WTC11 (cell line): ENCODE measurements at regions not wholly inside any gene's neighbourhood (a gene's known extent, or its start where the extent isn't known, plus 50 kb on each side); places are given as distances from the start of the nearest gene placed in this dataset.

ENCODE experiments used
- ATAC-seq: fragments of 200-7000 bp; cut with Tn5 transposase; 2 replicates; pipeline ENCODE4 v1.10.0; 2021; ENCODE audit warnings: mild to moderate bottlenecking, moderate library complexity
- CTCF ChIA-PET: fragments of 300-600 bp; sonication (Branson Sonifier 250); formaldehyde crosslinking; loops from one replicate; lab custom pipeline; 2021; ENCODE audit warnings: antibody characterized with exemption; lab: Charles Lee
- POLR2A ChIA-PET: fragments of 350-600 bp; sonication (Branson Sonifier 250); formaldehyde crosslinking; loops from one replicate; lab custom pipeline; 2021; ENCODE audit warnings: antibody characterized with exemption; lab: Charles Lee
- DNase-seq: peaks from one replicate; pipeline ENCODE4 v3.0.0; 2021; ENCODE audit warnings: low spot score
- H3K27ac Mint-ChIP-seq: 2 replicates; pipeline ENCODE4 v1.8.0; 2021; ENCODE audit warnings: mixed read lengths
- H3K27me3 Mint-ChIP-seq: 2 replicates; pipeline ENCODE4 v1.8.0; 2021; ENCODE audit warnings: low read depth, mild to moderate bottlenecking, moderate library complexity, mixed read lengths
- H3K36me3 Mint-ChIP-seq: 2 replicates; pipeline ENCODE4 v1.8.0; 2021; ENCODE audit warnings: mixed read lengths
- H3K4me1 Mint-ChIP-seq: 2 replicates; pipeline ENCODE4 v1.8.0; 2022; ENCODE audit warnings: mixed read lengths
- H3K4me3 Mint-ChIP-seq: 2 replicates; pipeline ENCODE4 v1.8.0; 2021; ENCODE audit warnings: mild to moderate bottlenecking, moderate library complexity, mixed read lengths
- H3K9me3 Mint-ChIP-seq: 2 replicates; pipeline ENCODE4 v1.8.0; 2021; ENCODE audit warnings: mixed read lengths
- ESRRA ChIP-seq: sonication (generic); formaldehyde crosslinking; IDR thresholded peaks from 2 replicates; pipeline ENCODE4 v1.8.1; 2022; ENCODE audit warnings: mild to moderate bottlenecking, missing genetic modification reagents, borderline replicate concordance
- FOXK1 ChIP-seq: sonication (generic); formaldehyde crosslinking; IDR thresholded peaks from 2 replicates; pipeline ENCODE4 v1.8.0; 2022; ENCODE audit warnings: mild to moderate bottlenecking, moderate library complexity, missing genetic modification reagents
- HMGA2 ChIP-seq: fragments of 250-450 bp; sonication (Bioruptor Pico); IDR thresholded peaks from 2 replicates; pipeline ENCODE4 v1.4.0; 2021; ENCODE audit warnings: mild to moderate bottlenecking, moderate library complexity
- IRF2 ChIP-seq: sonication (generic); formaldehyde crosslinking; IDR thresholded peaks from 2 replicates; pipeline ENCODE4 v1.8.0; 2022; ENCODE audit warnings: low read depth, missing genetic modification reagents, borderline replicate concordance
- JAZF1 ChIP-seq: fragments of 250-450 bp; sonication (Bioruptor Pico); IDR thresholded peaks from 2 replicates; pipeline ENCODE4 v1.9.0; 2021; ENCODE audit warnings: moderate library complexity, mild to moderate bottlenecking, inconsistent platforms
- KAT7 ChIP-seq: sonication (generic); formaldehyde crosslinking; IDR thresholded peaks from 2 replicates; pipeline ENCODE4 v1.8.1; 2023; ENCODE audit warnings: missing genetic modification reagents, mild to moderate bottlenecking, borderline replicate concordance
- OVOL2 ChIP-seq: fragments of 250-450 bp; sonication (Bioruptor Pico); IDR thresholded peaks from 2 replicates; pipeline ENCODE4 v1.9.0; 2021; ENCODE audit warnings: mild to moderate bottlenecking, borderline replicate concordance
- RELA ChIP-seq: sonication (generic); formaldehyde crosslinking; IDR thresholded peaks from 2 replicates; pipeline ENCODE4 v1.8.1; 2022; ENCODE audit warnings: missing genetic modification reagents, mild to moderate bottlenecking, borderline replicate concordance
- SP1 ChIP-seq: sonication (generic); formaldehyde crosslinking; conservative IDR thresholded peaks from 2 replicates; pipeline ENCODE4 v1.8.1; 2022; ENCODE audit warnings: missing genetic modification reagents
- TP53 ChIP-seq: sonication (generic); formaldehyde crosslinking; IDR thresholded peaks from 2 replicates; pipeline ENCODE4 v1.8.1; 2023; ENCODE audit warnings: mild to moderate bottlenecking, missing genetic modification reagents
- ZBTB21 ChIP-seq: sonication (generic); formaldehyde crosslinking; IDR thresholded peaks from 2 replicates; pipeline ENCODE4 v1.8.1; 2023; ENCODE audit warnings: mild to moderate bottlenecking, missing genetic modification reagents, borderline replicate concordance
- ZNF219 ChIP-seq: sonication (generic); formaldehyde crosslinking; IDR thresholded peaks from 2 replicates; pipeline ENCODE4 v1.8.0; 2023; ENCODE audit warnings: missing genetic modification reagents, mild to moderate bottlenecking, borderline replicate concordance
- ZNF232 ChIP-seq: sonication (generic); formaldehyde crosslinking; IDR thresholded peaks from 2 replicates; pipeline ENCODE4 v1.8.0; 2022; ENCODE audit warnings: mild to moderate bottlenecking, missing genetic modification reagents
- ZNF416 ChIP-seq: fragments of 250-450 bp; sonication (Bioruptor Pico); IDR thresholded peaks from 2 replicates; pipeline ENCODE4 v1.9.0; 2021; ENCODE audit warnings: mild to moderate bottlenecking, inconsistent platforms
- TF ChIP-seq, protein P1 (sequence below): sonication (generic); formaldehyde crosslinking; IDR thresholded peaks from 2 replicates; pipeline ENCODE4 v1.8.1; 2022; ENCODE audit warnings: low read depth, missing genetic modification reagents, borderline replicate concordance
- TF ChIP-seq, protein P2 (sequence below): fragments of 200-600 bp; IDR thresholded peaks from 2 replicates; pipeline ENCODE4 v1.8.0; 2022; ENCODE audit warnings: antibody characterized with exemption
- TF ChIP-seq, protein P3 (sequence below): sonication (generic); formaldehyde crosslinking; IDR thresholded peaks from 2 replicates; pipeline ENCODE4 v1.8.0; 2022; ENCODE audit warnings: mild to moderate bottlenecking, missing genetic modification reagents
- TF ChIP-seq, protein P4 (sequence below): sonication (generic); formaldehyde crosslinking; IDR thresholded peaks from 2 replicates; pipeline ENCODE4 v1.8.1; 2022; ENCODE audit warnings: missing genetic modification reagents, borderline replicate concordance
- TF ChIP-seq, protein P5 (sequence below): sonication (generic); formaldehyde crosslinking; conservative IDR thresholded peaks from 2 replicates; pipeline ENCODE4 v1.8.1; 2022; ENCODE audit warnings: mild to moderate bottlenecking, missing genetic modification reagents
- TF ChIP-seq, protein P6 (sequence below): sonication (generic); formaldehyde crosslinking; IDR thresholded peaks from 2 replicates; pipeline ENCODE4 v1.8.1; 2023; ENCODE audit warnings: mild to moderate bottlenecking, missing genetic modification reagents, moderate library complexity
- TF ChIP-seq, protein P7 (sequence below): sonication (generic); formaldehyde crosslinking; IDR thresholded peaks from 2 replicates; pipeline ENCODE4 v1.8.0; 2022; ENCODE audit warnings: missing genetic modification reagents

DNA sequence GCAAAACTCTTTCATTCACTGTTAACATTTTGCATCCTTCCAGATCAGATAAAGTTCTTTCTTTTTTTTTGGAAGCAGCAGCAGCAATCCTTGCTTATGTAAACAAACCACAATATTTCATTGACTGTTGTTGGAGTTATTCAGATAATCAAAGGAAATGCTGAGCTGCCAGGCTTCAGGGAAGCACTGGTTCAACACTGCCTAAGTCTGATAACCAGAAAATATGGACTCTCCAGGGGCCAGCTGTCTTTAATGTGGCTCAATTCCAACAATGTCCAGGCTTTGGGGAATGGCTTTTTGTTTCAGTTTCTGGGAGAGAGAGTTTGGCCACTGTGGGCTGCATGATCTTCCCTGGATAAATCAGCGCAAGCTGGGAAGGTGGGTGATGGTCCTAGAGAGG, 354.3 kb downstream of the AKAIN1 start:
- no peak overlapping the region for H3K4me3 Mint-ChIP-seq
- H3K27ac Mint-ChIP-seq = no peak overlapping the region
- POLR2A ChIA-PET = no interaction called here
- H3K9me3 Mint-ChIP-seq = peaks cover 18% of the 10 kb centered on the region
- no peak for TF ChIP-seq ZBTB21 (CRISPR knock-in tag)
- TF ChIP-seq, all 79 proteins: peak for 0
- H3K4me1 Mint-ChIP-seq = peaks cover 21% of the 10 kb centered on the region
- ATAC-seq (no peak), DNase-seq (no peak)
- H3K36me3 Mint-ChIP-seq = no peaks in the 10 kb centered on the region
- H3K27me3 Mint-ChIP-seq = no peaks in the 10 kb centered on the region
- CTCF ChIA-PET = interaction anchor here (1.2 kb wide), 1 partner anchor 12 kb away, joined by 3 read pairs; no protein-coding TSS in a partner anchor

DNA sequence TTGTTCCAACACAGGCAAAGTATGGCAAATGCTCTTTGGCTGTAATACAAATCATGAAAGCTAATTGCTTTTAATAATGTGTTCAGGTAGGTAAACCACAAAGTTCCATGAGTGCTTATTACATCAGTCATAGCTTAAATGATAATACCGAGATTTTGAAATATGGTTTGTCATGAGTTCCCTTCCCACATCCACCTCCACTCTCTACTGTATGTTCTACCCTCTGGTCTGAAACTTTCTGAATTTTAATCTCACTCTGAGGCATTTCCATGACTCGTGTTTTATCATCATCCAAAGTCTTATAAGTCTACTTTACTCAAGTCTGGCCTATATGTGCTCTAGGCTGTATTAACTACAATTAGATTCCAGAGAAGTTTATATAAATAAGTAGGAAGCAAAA, 354.8 kb downstream of the AKAIN1 start:
- H3K9me3 Mint-ChIP-seq = peaks cover 16% of the 10 kb centered on the region
- peaks cover 21% of the 10 kb centered on the region for H3K4me1 Mint-ChIP-seq
- H3K4me3 Mint-ChIP-seq = no peak overlapping the region
- CTCF ChIA-PET = no interaction called here
- TF ChIP-seq, protein P1, sequence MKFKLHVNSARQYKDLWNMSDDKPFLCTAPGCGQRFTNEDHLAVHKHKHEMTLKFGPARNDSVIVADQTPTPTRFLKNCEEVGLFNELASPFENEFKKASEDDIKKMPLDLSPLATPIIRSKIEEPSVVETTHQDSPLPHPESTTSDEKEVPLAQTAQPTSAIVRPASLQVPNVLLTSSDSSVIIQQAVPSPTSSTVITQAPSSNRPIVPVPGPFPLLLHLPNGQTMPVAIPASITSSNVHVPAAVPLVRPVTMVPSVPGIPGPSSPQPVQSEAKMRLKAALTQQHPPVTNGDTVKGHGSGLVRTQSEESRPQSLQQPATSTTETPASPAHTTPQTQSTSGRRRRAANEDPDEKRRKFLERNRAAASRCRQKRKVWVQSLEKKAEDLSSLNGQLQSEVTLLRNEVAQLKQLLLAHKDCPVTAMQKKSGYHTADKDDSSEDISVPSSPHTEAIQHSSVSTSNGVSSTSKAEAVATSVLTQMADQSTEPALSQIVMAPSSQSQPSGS (CRISPR knock-in tag) = no peak
- no peak overlapping the region for H3K27ac Mint-ChIP-seq
- no peaks in the 10 kb centered on the region for H3K36me3 Mint-ChIP-seq
- POLR2A ChIA-PET = no interaction called here
- DNase-seq (no peak), ATAC-seq (no peak)
- H3K27me3 Mint-ChIP-seq = no peaks in the 10 kb centered on the region

DNA sequence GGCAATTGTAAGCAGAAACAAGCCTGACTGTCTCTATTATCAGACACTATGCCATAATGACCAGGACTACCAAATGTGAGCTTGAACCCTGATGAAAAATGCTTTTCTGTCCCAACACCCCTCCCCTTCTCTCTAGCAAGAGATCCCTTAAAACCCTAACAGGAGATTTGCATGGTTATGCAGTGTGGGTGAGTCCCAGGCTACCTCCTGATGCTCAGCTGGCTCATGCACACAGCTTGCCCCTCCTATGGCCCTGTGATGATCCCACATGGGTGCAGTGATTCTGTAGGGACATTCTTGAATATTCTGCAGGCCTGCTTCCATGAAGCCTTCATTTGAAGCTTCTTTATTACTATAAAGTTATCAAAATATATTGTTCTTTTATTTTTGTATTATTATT, 357.4 kb downstream of the AKAIN1 start:
- Mint-ChIP-seq H3K27me3 (no peaks in the 10 kb centered on the region), H3K4me3 (no peak overlapping the region)

DNA sequence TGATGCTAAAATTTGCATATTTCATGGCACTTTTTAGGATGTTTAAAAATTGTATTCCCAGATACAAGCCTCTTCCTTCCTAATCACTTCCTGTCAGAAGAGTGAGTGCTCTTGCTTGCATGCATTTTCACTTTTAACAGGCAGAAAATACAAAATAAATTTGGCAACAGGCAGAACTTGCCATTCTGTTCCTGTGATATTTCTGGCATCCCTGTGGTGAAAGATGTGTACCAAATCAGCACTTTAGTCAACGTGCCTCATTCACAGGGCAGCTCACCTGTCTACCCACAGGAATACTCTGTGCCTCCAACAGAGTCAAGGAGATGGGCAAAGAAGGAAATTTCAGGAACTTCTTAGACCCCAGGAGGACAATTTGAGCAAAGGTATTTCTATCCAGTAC, 360.9 kb downstream of the AKAIN1 start:
- DNase-seq (no peak), ATAC-seq (no peak)
- no peaks in the 10 kb centered on the region for H3K27me3 Mint-ChIP-seq
- H3K4me3 Mint-ChIP-seq = no peak overlapping the region
- CTCF ChIA-PET = no interaction called here
- H3K4me1 Mint-ChIP-seq = peaks cover 10% of the 10 kb centered on the region
- H3K27ac Mint-ChIP-seq = no peak overlapping the region
- H3K36me3 Mint-ChIP-seq = no peaks in the 10 kb centered on the region
- POLR2A ChIA-PET = no interaction called here
- H3K9me3 Mint-ChIP-seq = peaks cover 4% of the 10 kb centered on the region; the same call in 1 of the 2 replicates
- no peak for TF ChIP-seq TP53 (CRISPR knock-in tag)
- TF ChIP-seq, protein P2, sequence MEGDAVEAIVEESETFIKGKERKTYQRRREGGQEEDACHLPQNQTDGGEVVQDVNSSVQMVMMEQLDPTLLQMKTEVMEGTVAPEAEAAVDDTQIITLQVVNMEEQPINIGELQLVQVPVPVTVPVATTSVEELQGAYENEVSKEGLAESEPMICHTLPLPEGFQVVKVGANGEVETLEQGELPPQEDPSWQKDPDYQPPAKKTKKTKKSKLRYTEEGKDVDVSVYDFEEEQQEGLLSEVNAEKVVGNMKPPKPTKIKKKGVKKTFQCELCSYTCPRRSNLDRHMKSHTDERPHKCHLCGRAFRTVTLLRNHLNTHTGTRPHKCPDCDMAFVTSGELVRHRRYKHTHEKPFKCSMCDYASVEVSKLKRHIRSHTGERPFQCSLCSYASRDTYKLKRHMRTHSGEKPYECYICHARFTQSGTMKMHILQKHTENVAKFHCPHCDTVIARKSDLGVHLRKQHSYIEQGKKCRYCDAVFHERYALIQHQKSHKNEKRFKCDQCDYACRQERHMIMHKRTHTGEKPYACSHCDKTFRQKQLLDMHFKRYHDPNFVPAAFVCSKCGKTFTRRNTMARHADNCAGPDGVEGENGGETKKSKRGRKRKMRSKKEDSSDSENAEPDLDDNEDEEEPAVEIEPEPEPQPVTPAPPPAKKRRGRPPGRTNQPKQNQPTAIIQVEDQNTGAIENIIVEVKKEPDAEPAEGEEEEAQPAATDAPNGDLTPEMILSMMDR = no peak
- TF ChIP-seq ZNF416 = no peak
- TF ChIP-seq IRF2 (CRISPR knock-in tag) = no peak
- no peak for TF ChIP-seq OVOL2
- TF ChIP-seq, protein P3, sequence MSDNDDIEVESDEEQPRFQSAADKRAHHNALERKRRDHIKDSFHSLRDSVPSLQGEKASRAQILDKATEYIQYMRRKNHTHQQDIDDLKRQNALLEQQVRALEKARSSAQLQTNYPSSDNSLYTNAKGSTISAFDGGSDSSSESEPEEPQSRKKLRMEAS = no peak
- TF ChIP-seq JAZF1 (CRISPR knock-in tag) = no peak
- TF ChIP-seq ZNF232 (CRISPR knock-in tag) = no peak
- TF ChIP-seq ZNF219 = no peak
- no peak for TF ChIP-seq SP1 (CRISPR knock-in tag)
- no peak for TF ChIP-seq RELA (CRISPR knock-in tag)
- TF ChIP-seq, protein P4, sequence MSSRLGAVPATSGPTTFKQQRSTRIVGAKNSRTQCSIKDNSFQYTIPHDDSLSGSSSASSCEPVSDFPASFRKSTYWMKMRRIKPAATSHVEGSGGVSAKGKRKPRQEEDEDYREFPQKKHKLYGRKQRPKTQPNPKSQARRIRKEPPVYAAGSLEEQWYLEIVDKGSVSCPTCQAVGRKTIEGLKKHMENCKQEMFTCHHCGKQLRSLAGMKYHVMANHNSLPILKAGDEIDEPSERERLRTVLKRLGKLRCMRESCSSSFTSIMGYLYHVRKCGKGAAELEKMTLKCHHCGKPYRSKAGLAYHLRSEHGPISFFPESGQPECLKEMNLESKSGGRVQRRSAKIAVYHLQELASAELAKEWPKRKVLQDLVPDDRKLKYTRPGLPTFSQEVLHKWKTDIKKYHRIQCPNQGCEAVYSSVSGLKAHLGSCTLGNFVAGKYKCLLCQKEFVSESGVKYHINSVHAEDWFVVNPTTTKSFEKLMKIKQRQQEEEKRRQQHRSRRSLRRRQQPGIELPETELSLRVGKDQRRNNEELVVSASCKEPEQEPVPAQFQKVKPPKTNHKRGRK (CRISPR knock-in tag) = no peak

More for the DNA sequence above, 357.4 kb downstream of the AKAIN1 start:
- H3K36me3 Mint-ChIP-seq = no peaks in the 10 kb centered on the region
- TF ChIP-seq FOXK1 (CRISPR knock-in tag) (no peak), ESRRA (CRISPR knock-in tag) (no peak), KAT7 (CRISPR knock-in tag) (no peak), HMGA2 (CRISPR knock-in tag) (no peak)
- TF ChIP-seq, protein P5, sequence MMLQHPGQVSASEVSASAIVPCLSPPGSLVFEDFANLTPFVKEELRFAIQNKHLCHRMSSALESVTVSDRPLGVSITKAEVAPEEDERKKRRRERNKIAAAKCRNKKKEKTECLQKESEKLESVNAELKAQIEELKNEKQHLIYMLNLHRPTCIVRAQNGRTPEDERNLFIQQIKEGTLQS (CRISPR knock-in tag) = no peak
- TF ChIP-seq, protein P6, sequence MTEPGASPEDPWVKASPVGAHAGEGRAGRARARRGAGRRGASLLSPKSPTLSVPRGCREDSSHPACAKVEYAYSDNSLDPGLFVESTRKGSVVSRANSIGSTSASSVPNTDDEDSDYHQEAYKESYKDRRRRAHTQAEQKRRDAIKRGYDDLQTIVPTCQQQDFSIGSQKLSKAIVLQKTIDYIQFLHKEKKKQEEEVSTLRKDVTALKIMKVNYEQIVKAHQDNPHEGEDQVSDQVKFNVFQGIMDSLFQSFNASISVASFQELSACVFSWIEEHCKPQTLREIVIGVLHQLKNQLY = no peak
- TF ChIP-seq, protein P7, sequence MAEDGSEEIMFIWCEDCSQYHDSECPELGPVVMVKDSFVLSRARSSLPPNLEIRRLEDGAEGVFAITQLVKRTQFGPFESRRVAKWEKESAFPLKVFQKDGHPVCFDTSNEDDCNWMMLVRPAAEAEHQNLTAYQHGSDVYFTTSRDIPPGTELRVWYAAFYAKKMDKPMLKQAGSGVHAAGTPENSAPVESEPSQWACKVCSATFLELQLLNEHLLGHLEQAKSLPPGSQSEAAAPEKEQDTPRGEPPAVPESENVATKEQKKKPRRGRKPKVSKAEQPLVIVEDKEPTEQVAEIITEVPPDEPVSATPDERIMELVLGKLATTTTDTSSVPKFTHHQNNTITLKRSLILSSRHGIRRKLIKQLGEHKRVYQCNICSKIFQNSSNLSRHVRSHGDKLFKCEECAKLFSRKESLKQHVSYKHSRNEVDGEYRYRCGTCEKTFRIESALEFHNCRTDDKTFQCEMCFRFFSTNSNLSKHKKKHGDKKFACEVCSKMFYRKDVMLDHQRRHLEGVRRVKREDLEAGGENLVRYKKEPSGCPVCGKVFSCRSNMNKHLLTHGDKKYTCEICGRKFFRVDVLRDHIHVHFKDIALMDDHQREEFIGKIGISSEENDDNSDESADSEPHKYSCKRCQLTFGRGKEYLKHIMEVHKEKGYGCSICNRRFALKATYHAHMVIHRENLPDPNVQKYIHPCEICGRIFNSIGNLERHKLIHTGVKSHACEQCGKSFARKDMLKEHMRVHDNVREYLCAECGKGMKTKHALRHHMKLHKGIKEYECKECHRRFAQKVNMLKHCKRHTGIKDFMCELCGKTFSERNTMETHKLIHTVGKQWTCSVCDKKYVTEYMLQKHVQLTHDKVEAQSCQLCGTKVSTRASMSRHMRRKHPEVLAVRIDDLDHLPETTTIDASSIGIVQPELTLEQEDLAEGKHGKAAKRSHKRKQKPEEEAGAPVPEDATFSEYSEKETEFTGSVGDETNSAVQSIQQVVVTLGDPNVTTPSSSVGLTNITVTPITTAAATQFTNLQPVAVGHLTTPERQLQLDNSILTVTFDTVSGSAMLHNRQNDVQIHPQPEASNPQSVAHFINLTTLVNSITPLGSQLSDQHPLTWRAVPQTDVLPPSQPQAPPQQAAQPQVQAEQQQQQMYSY = no peak
- peaks cover 9% of the 10 kb centered on the region for H3K9me3 Mint-ChIP-seq
- DNase-seq = no peak
- peaks cover 23% of the 10 kb centered on the region for H3K4me1 Mint-ChIP-seq
- ChIA-PET POLR2A (interaction anchor here (0.6 kb wide), 1 partner anchor 195 kb away, joined by 3 read pairs; no protein-coding TSS in a partner anchor), CTCF (no interaction called here)
- ATAC-seq = peak; percentile 68
- H3K27ac Mint-ChIP-seq = no peak overlapping the region
